ENCODE measurements at regions not wholly inside any gene's neighbourhood (a gene's known extent, or its start where the extent isn't known, plus 50 kb on each side); places are given as distances from the start of the nearest gene placed in this dataset.

GRCh38 chr20:12882832-12883506 lies 125.8 kb upstream of the SPTLC3 start:
- Histone ChIP-seq H3K27ac (replicated peaks) (no peak overlapping the region), H3K27me3 (ENCODE audit: insufficient read depth, poor library complexity, severe bottlenecking) (no peaks in the 10 kb centered on the region), H3K4me3 (replicated peaks; ENCODE audit: insufficient read depth, low read length) (no peak overlapping the region)
- TF ChIP-seq SPI1 (IDR thresholded peaks at IDR 0.05; ENCODE audit: borderline replicate concordance, low read depth) (no peak), POLR2AphosphoS5 (IDR thresholded peaks at IDR 0.05; ENCODE audit: low read depth) (no peak), GABPA (IDR thresholded peaks at IDR 0.05; ENCODE audit: low read depth) (no peak)
- TF ChIP-seq, protein P1, sequence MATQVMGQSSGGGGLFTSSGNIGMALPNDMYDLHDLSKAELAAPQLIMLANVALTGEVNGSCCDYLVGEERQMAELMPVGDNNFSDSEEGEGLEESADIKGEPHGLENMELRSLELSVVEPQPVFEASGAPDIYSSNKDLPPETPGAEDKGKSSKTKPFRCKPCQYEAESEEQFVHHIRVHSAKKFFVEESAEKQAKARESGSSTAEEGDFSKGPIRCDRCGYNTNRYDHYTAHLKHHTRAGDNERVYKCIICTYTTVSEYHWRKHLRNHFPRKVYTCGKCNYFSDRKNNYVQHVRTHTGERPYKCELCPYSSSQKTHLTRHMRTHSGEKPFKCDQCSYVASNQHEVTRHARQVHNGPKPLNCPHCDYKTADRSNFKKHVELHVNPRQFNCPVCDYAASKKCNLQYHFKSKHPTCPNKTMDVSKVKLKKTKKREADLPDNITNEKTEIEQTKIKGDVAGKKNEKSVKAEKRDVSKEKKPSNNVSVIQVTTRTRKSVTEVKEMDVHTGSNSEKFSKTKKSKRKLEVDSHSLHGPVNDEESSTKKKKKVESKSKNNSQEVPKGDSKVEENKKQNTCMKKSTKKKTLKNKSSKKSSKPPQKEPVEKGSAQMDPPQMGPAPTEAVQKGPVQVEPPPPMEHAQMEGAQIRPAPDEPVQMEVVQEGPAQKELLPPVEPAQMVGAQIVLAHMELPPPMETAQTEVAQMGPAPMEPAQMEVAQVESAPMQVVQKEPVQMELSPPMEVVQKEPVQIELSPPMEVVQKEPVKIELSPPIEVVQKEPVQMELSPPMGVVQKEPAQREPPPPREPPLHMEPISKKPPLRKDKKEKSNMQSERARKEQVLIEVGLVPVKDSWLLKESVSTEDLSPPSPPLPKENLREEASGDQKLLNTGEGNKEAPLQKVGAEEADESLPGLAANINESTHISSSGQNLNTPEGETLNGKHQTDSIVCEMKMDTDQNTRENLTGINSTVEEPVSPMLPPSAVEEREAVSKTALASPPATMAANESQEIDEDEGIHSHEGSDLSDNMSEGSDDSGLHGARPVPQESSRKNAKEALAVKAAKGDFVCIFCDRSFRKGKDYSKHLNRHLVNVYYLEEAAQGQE (IDR thresholded peaks at IDR 0.05; ENCODE audit: insufficient replicate concordance, low read depth) = no peak
- TF ChIP-seq, protein P2, sequence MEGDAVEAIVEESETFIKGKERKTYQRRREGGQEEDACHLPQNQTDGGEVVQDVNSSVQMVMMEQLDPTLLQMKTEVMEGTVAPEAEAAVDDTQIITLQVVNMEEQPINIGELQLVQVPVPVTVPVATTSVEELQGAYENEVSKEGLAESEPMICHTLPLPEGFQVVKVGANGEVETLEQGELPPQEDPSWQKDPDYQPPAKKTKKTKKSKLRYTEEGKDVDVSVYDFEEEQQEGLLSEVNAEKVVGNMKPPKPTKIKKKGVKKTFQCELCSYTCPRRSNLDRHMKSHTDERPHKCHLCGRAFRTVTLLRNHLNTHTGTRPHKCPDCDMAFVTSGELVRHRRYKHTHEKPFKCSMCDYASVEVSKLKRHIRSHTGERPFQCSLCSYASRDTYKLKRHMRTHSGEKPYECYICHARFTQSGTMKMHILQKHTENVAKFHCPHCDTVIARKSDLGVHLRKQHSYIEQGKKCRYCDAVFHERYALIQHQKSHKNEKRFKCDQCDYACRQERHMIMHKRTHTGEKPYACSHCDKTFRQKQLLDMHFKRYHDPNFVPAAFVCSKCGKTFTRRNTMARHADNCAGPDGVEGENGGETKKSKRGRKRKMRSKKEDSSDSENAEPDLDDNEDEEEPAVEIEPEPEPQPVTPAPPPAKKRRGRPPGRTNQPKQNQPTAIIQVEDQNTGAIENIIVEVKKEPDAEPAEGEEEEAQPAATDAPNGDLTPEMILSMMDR (IDR thresholded peaks at IDR 0.05; ENCODE audit: insufficient read depth, low read length) = no peak
- no peak for DNase-seq (ENCODE audit: low read depth in 1 of 2, low spot score in 1 of 2)

- H3K27ac ChIP-seq (replicated peaks) = no peak overlapping the region
These were observed 125.3 kb upstream of the SPTLC3 start for GRCh38 chr20:12883507-12883885.

DNA sequence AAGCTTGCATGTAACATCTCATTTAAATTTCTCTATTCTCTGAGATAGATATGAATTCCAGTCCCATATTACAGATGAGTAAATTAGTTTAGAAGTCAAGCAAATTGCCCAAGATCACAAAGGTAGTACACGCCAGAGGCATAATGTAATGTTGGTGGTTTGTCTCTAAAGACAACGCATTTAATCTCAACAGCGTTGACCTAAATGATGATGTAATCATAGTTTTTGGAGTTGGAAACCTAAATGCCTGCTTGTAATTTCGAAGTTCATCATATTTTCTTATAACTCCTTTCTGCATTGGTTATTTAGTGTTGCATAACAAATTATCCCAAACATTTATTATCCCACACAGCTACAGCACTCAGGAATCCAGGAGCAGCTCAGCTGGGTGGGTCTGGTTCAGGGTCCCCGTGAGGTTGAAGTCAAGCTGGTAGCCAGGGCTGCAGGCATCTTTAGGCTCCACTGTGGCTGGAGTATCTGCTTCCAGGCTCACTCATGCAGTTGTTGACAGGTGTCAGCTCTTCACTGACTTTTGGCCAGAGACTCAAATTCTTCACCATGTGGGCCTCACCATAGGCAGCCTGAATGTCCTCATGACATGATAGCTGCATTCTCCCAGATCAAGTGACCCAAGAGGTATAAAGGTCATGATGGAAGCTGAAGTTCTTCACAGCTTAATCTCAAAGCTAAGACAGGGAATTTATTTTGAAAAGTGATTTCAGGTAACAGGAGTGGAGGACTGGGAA lies 122.0 kb upstream of the SPTLC3 start:
- H3K27ac ChIP-seq (replicated peaks) = no peak overlapping the region
- H3K27me3 ChIP-seq (ENCODE audit: insufficient read depth, poor library complexity, severe bottlenecking) = no peaks in the 10 kb centered on the region
- no peak overlapping the region for H3K4me3 ChIP-seq (replicated peaks; ENCODE audit: insufficient read depth, low read length)
- TF ChIP-seq, protein P1 (IDR thresholded peaks at IDR 0.05; ENCODE audit: insufficient replicate concordance, low read depth) = no peak
- TF ChIP-seq, protein P2 (IDR thresholded peaks at IDR 0.05; ENCODE audit: insufficient read depth, low read length) = no peak
- no peak for TF ChIP-seq GABPA (IDR thresholded peaks at IDR 0.05; ENCODE audit: low read depth)
- no peak for DNase-seq (ENCODE audit: low read depth in 1 of 2, low spot score in 1 of 2)

More at GRCh38 chr20:12883507-12883885, 125.3 kb upstream of the SPTLC3 start:
- no peak for DNase-seq (ENCODE audit: low read depth in 1 of 2, low spot score in 1 of 2)
- H3K4me3 ChIP-seq (replicated peaks; ENCODE audit: insufficient read depth, low read length) = no peak overlapping the region
- no peak for TF ChIP-seq GABPA (IDR thresholded peaks at IDR 0.05; ENCODE audit: low read depth)
- TF ChIP-seq SPI1 (IDR thresholded peaks at IDR 0.05; ENCODE audit: borderline replicate concordance, low read depth) = no peak
- TF ChIP-seq POLR2AphosphoS5 (IDR thresholded peaks at IDR 0.05; ENCODE audit: low read depth) = no peak
- TF ChIP-seq, protein P2 (IDR thresholded peaks at IDR 0.05; ENCODE audit: insufficient read depth, low read length) = no peak
- TF ChIP-seq, protein P1 (IDR thresholded peaks at IDR 0.05; ENCODE audit: insufficient replicate concordance, low read depth) = no peak
- no peaks in the 10 kb centered on the region for H3K27me3 ChIP-seq (ENCODE audit: insufficient read depth, poor library complexity, severe bottlenecking)

Data from HL-60 (cell line).